PC-9 (cell line): ENCODE measurements at regions not wholly inside any gene's neighbourhood (a gene's known extent, or its start where the extent isn't known, plus 50 kb on each side); places are given as distances from the start of the nearest gene placed in this dataset.

Experiments used
- EZH2 ChIP-seq: fragments of 200-600 bp; sonication (generic); IDR thresholded peaks from 2 replicates; pipeline ENCODE4 v1.8.0; 2017; ENCODE audit warnings: antibody characterized with exemption, low read depth
- TF ChIP-seq, protein P1 (sequence below): fragments of 200-600 bp; sonication (generic); conservative IDR thresholded peaks from 2 replicates; pipeline ENCODE4 v1.6.1; 2017; ENCODE audit warnings: mixed run types, antibody characterized with exemption, mild to moderate bottlenecking, moderate library complexity

DNA sequence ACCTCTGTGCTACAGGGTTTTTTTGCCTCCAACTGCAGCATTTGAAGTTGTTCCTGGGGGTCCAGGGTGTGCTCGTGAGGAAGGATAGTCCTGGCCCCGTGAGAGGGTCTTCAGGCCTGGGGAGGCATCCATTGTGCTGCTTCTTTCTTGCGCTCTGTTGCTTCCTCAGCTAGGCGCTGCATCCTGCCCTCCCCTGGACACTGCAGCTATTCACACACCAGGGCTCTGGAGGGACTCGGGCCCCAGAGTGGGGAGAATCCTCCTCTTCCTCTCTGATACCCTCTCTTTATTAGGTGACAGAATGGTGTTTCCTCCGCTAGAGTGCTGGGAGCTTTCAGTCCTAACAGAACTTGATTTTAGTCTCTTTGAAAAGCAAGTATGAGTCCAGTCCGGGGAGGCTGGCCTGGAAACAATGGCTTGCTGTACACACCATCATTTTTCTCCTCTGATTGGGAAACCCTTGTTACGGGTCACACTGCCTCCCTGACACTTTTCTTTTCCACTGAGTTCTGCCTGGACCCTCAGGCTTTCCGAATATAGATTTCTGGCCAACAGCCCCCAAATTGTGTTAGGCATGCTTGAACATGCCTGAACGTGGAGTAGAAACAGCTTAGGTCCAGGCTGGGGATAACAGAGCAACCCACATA is 81.4 kb upstream of the ELAC2 start:
- TF ChIP-seq, protein P1, sequence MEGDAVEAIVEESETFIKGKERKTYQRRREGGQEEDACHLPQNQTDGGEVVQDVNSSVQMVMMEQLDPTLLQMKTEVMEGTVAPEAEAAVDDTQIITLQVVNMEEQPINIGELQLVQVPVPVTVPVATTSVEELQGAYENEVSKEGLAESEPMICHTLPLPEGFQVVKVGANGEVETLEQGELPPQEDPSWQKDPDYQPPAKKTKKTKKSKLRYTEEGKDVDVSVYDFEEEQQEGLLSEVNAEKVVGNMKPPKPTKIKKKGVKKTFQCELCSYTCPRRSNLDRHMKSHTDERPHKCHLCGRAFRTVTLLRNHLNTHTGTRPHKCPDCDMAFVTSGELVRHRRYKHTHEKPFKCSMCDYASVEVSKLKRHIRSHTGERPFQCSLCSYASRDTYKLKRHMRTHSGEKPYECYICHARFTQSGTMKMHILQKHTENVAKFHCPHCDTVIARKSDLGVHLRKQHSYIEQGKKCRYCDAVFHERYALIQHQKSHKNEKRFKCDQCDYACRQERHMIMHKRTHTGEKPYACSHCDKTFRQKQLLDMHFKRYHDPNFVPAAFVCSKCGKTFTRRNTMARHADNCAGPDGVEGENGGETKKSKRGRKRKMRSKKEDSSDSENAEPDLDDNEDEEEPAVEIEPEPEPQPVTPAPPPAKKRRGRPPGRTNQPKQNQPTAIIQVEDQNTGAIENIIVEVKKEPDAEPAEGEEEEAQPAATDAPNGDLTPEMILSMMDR = no peak
- no peak for TF ChIP-seq EZH2
